GM19395 (cell line): ENCODE measurements at regions not wholly inside any gene's neighbourhood (a gene's known extent, or its start where the extent isn't known, plus 50 kb on each side); places are given as distances from the start of the nearest gene placed in this dataset.
A peak's percentile ranks its signal among the peaks of the same experiment; 100 is the strongest.

Experiments used
- ATAC-seq: cut with Tn5 transposase; IDR thresholded peaks from one replicate; pipeline ENCODE4 v1.9.1; 2021; ENCODE audit warnings: mild to moderate bottlenecking, moderate library complexity; ENCODE audit not compliant: unreplicated experiment

GRCh38 chr14:40616579-40616978 lies 990.1 kb upstream of the LRFN5 start:
- no peak for ATAC-seq

GRCh38 chr14:40601063-40601462 lies 1005.6 kb upstream of the LRFN5 start:
- no peak for ATAC-seq

GRCh38 chr14:40599725-40600124 lies 1007.0 kb upstream of the LRFN5 start:
- ATAC-seq = no peak

GRCh38 chr14:40581264-40581663 lies 1025.4 kb upstream of the LRFN5 start:
- no peak for ATAC-seq

GRCh38 chr14:40576880-40577478 lies 1029.7 kb upstream of the LRFN5 start:
- no peak for ATAC-seq

- ATAC-seq = no peak
These were observed 1031.9 kb upstream of the LRFN5 start for GRCh38 chr14:40574780-40575179.

DNA sequence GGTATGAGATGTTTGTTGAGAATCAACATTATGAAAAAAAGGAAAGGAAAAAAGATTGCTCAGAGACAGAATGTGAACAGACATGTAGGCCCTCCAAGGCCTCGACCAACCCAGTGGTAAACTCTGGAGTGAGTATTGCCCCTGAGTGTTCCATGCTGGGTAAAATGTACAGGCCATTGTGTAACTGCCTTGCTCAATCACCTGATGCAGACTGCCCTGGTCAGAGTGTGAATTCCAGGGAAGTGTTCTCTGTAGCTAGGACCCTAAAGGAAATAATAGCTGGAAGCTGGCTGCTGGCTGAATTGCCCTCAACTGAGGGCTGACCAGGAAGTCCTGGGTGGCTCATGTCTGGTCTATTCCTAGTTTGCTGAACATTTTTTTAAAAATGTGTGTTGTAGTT lies 1081.4 kb upstream of the LRFN5 start:
- ATAC-seq = no peak

- ATAC-seq = no peak
These were observed 1083.6 kb upstream of the LRFN5 start for GRCh38 chr14:40523123-40523522.

DNA sequence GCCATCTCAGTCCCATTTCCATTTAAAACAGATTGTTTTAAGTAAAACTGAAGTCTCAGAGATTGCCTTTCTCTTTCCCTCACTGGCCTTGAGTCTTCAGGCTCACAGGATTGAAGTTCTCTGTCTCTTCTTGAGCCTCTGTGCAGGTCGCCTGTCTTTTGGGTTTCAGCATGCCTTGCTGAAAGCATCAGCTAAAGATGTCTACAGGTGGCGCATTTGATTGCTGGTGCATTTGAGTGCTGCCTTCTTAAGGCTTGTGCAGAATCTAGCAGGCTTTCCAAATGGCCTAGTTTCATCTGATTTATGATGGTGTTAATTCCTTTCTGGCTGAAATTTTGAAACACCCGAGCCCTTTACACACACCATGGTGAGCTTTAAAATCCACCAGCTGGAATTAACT lies 1062.2 kb upstream of the FBXO33 start:
- no peak for ATAC-seq

DNA sequence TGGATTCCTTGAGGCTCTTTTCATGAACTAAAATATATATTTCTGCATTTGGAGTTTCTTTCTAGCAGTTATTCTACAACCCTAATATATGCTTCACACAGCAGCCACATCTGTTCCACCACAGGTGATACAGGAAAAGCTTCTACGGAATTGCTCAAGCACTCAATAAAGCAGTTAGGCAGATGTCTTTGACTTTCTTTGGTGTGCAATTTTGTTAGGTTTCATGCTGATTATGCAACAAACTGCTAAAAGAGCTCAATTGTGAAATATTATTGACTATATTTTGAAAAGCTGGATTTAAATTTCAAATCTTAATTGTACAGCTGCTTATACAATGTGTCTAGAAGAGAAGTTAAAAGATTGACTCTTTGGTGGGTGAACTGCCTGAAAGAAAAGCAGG lies 1055.6 kb upstream of the FBXO33 start:
- no peak for ATAC-seq

GRCh38 chr14:40485688-40486087 lies 1053.5 kb upstream of the FBXO33 start:
- no peak for ATAC-seq

- no peak for ATAC-seq
These were observed 1043.8 kb upstream of the FBXO33 start for GRCh38 chr14:40476005-40476404.

DNA sequence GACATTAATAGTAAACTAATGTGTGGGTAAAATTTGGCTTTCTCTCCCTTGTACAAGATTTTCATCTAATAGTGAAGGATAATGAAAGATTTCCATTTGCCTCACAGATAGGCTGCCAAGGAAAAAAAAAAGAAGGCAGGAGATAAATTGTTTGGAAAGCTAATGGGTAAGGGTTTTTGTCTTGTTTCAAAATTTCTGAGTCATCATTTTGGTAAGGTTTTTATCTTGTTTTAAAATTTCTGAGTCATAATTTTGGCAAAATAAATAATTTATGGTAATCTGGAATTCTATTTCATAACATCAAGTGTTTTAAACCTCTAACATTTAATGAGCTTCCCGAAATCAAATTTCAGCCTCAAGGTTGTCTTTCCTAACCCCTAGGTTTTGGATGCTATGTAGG lies 1035.7 kb upstream of the FBXO33 start:
- no peak for ATAC-seq

DNA sequence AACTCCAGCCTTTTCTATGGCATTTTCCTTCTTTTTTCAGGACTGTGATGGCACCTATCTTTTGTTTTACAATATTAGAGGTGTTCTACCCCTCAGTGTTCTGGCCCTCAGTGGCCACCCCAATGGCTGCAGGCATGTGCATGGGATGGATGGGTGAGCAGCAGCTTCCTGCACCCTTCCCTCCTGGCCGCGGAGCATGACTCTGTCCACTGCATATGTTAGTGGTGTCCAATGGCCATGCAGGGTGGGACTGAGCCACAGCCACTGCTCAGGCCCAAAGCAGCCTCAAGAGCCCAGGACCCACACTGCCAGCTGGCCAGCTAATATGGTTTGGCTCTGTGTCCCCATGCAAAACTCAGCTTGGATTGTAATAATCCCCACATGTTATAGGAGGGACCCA lies 1032.3 kb upstream of the FBXO33 start:
- ATAC-seq = no peak

- ATAC-seq = no peak
These were observed 1031.7 kb upstream of the FBXO33 start for GRCh38 chr14:40463886-40464285.

DNA sequence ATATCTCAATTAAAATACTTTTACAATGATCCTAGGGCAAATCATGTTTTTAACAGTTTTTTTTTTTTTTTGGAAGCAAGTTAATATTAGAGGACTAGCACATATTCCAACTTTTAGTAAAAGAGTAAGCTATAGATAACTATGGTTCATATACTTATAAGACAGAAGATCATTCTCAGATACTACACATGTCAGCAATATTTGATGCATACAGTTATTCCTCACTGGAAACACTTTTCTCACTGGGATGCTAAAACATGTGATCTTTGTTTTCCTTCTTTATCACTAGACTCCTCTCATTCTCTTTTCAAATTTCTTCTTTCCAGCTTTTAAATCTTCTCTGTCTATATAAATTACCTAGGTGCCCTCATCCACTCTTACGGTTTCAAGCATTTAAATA lies 1020.4 kb upstream of the FBXO33 start:
- ATAC-seq = no peak

DNA sequence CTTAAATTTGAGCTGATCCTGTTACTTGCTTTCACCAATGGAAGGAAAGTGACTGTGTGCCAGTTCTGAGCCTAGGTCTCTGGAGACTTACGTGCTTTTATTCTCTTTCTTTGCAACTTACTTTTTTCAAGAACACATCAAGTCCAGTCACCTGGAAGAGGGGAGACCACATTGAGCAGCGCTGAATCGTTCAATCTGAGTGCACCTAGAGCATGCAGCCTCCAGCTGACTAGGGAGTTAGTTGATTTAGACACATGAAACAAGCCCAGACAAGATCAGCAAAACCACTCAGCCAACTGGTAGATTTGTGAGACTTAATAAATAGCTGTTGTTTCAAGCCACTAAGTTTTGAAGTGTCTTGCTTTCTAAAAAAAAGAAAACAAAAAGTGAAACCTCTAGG lies 1014.8 kb upstream of the FBXO33 start:
- ATAC-seq = no peak

GRCh38 chr14:40445020-40445419 lies 1012.8 kb upstream of the FBXO33 start:
- ATAC-seq = no peak

DNA sequence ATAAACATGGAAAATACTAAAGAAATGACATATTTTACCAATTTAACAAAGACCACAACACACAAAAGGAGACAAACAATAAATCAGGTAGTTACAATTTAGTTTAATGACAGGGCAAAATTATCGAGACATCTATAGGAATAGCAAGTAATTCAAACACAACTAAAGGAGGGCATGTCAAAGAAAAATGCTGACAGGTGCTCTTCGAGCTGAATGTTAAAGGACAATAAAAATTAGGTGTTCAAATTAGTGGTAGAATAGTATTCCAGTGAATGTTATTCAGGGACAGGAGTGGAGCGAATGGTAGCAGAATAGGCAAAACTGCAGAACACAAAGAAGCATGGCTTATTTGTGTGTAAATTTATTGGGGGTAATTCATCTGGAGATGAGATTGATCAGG lies 1004.3 kb upstream of the FBXO33 start:
- no peak for ATAC-seq

DNA sequence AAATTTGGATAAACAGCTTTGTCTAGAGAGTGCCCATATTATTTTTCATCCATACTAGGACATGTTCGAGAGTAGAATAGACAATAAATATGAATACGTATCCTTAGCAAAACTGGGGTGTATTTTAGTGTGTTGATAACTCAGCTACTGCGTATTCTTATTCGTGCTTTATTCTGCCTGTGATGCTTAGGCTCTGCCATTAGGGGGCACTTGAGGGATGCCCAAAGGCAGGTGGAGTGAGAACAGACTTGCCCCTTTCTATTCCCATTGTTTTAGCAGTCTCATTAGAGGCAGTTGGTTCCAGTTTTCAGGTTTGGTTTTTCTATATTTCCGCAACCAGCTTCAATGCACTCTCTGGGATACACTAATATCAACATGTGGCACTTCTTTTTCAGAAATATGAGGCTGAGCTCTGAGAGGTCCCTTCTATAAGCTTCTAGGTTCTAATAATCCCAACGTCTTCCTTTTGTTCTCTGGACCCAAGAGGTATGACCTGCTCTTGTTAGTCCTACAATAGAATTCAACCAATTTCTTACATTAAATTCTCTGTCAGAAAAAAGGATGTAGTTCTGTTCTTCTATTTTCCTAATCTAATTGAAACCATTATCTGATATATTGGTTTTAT lies 985.7 kb upstream of the FBXO33 start:
- ATAC-seq = peak; percentile 80

DNA sequence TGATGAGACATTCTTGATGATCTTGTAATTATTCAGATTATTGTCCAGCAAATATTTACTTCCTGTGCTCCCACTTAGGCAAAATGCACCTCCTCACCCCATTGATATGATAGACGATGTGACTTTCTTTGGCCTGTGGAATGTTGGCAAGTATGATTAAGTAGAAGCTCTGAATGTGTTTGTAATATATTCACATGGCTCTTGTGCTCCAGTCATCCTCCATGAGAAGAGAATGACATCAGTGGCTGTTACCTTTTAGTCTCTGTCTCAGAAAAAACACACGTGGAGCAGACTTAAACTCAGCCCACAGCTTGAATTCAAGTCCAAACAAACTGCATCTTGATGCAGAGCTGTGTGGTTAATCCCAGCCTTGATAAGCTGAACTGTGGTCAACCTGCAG lies 984.3 kb upstream of the FBXO33 start:
- ATAC-seq = no peak

DNA sequence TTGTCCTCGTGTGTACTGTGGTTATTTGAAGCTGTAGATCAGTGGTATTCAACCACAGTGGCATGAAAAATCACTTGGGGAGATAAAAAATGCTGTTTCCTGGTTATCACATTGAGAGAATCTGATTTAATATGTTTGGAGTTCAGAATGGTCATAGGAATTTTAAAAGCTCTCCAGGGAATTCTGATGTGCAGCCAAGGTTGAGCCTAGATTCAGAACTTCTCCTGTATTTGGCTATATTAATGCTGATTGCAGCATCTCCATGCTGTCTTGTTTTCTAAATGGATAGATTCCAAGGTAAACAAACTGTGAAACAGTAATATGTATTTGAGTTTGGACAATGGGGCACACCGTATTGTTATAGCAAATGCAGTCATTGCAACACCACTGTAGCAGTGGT lies 982.2 kb upstream of the FBXO33 start:
- ATAC-seq = no peak

- no peak for ATAC-seq
These were observed 980.9 kb upstream of the FBXO33 start for GRCh38 chr14:40413136-40413535.
